Sigmoid colon (tissue), 6 donors: ENCODE measurements at regions not wholly inside any gene's neighbourhood (a gene's known extent, or its start where the extent isn't known, plus 50 kb on each side); places are given as distances from the start of the nearest gene placed in this dataset.

Source experiments
- DNase-seq: peaks from one replicate; pipeline ENCODE4 v3.0.0-alpha.2; 2019
- H3K27ac ChIP-seq, 4 donors: fragments of 200-600 bp; sonication (generic); one replicate each; pipeline ENCODE4 v1.5.1; 2016 to 2019; ENCODE audit warnings: mild to moderate bottlenecking in 1 of 4
- H3K27me3 ChIP-seq, 3 donors: fragments of 200-600 bp; sonication (generic); one replicate each; pipeline ENCODE4 v1.5.1; 2019; ENCODE audit warnings: mild to moderate bottlenecking in 1 of 3
- H3K36me3 ChIP-seq, 4 donors: fragments of 200-600 bp; sonication (generic); one replicate each; pipeline ENCODE4 v1.5.1; 2016 to 2019
- H3K4me1 ChIP-seq, 4 donors: fragments of 200-600 bp; sonication (generic); one replicate each; pipeline ENCODE4 v1.5.1; 2017 to 2019
- H3K4me3 ChIP-seq, 4 donors: fragments of 200-600 bp; sonication (generic); one replicate each; pipeline ENCODE4 v1.5.1; 2017 to 2019; ENCODE audit warnings: mild to moderate bottlenecking in 2 of 4, moderate library complexity in 1 of 4
- H3K9me3 ChIP-seq, 4 donors: fragments of 200-600 bp in 3 of 4; sonication (generic) in 3 of 4; one replicate each; pipeline versions ENCODE4 v1.5.1 to v1.6.1; 2013 to 2019
- EP300 ChIP-seq, 4 donors: sonication (generic); formaldehyde crosslinking; IDR thresholded peaks; one replicate each; pipeline ENCODE4 v1.6.1; 2017; ENCODE audit warnings: antibody characterized with exemption in 4 of 4
- POLR2A ChIP-seq, 2 donors: fragments of 450-650 bp; IDR thresholded peaks; one replicate each; pipeline ENCODE4 v1.6.1; 2016; ENCODE audit warnings: antibody characterized with exemption in 2 of 2, mild to moderate bottlenecking in 2 of 2, moderate library complexity in 2 of 2
- POLR2AphosphoS5 ChIP-seq, 4 donors: sonication (generic); formaldehyde crosslinking; IDR thresholded peaks; one replicate each; pipeline ENCODE4 v1.6.1; 2017; ENCODE audit warnings: antibody characterized with exemption in 4 of 4
- WGBS, 2 donors: extraction: QIAGEN DNeasy Blood & Tissue Kit; methylation state at CpG; one replicate each; pipeline ENCODE4 v1.1.7; 2013; 5-methylcytosine and 5-hydroxymethylcytosine counted together
- intact Hi-C: fragments of 100-400 bp; cut with DNase I; formaldehyde crosslinking; loops from one replicate; pipeline ENCODE4 v1.15.1; 2023
- small RNA-seq, 3 donors: library from RNA; depleted of rRNA; stranded (forward); fragments of <200 nt; gene quantifications; one replicate each; pipeline ENCODE3, GENCODE V24; 2016
- TF ChIP-seq, protein P1 (sequence below), 4 experiments: fragments of 450-650 bp in 3 of 4; fragments of 200-600 bp in 1 of 4; IDR thresholded peaks; one replicate each; pipeline ENCODE4 v1.5.1; 2016 to 2019; ENCODE audit warnings: antibody characterized with exemption in 4 of 4, mild to moderate bottlenecking in 3 of 4, moderate library complexity in 2 of 4
- donor health status: healthy with polysubstance abuse.
- donor health status: healthy.

GRCh38 chr9:24602693-24603352 lies 57.1 kb upstream of the IZUMO3 start:
- no peaks in the 10 kb centered on the region for H3K9me3 ChIP-seq
- DNase-seq = no peak
- WGBS, 2 donors = 69 to 74% methylated on average over 4 of the region's 4 CpGs
- intact Hi-C loops = no loop called here
- no peak overlapping the region for H3K4me3 ChIP-seq
- no peaks in the 10 kb centered on the region for H3K36me3 ChIP-seq
- TF ChIP-seq, protein P1, sequence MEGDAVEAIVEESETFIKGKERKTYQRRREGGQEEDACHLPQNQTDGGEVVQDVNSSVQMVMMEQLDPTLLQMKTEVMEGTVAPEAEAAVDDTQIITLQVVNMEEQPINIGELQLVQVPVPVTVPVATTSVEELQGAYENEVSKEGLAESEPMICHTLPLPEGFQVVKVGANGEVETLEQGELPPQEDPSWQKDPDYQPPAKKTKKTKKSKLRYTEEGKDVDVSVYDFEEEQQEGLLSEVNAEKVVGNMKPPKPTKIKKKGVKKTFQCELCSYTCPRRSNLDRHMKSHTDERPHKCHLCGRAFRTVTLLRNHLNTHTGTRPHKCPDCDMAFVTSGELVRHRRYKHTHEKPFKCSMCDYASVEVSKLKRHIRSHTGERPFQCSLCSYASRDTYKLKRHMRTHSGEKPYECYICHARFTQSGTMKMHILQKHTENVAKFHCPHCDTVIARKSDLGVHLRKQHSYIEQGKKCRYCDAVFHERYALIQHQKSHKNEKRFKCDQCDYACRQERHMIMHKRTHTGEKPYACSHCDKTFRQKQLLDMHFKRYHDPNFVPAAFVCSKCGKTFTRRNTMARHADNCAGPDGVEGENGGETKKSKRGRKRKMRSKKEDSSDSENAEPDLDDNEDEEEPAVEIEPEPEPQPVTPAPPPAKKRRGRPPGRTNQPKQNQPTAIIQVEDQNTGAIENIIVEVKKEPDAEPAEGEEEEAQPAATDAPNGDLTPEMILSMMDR (IDR thresholded peaks at IDR 0.05) = no peak
- TF ChIP-seq EP300 (IDR thresholded peaks at IDR 0.05) (no peak), POLR2AphosphoS5 (IDR thresholded peaks at IDR 0.05) (no peak), POLR2A (IDR thresholded peaks at IDR 0.05) (no peak)
- no peaks in the 10 kb centered on the region for H3K27me3 ChIP-seq
- no peaks in the 10 kb centered on the region for H3K4me1 ChIP-seq
- H3K27ac ChIP-seq = no peak overlapping the region

Small RNA genes lying in the stretch of these regions (small RNA-seq; reads per million reads assigned to genes)
- gene RMRPP5 = 0 reads per million in 3 donors
